B cell (primary cell): ENCODE measurements at regions not wholly inside any gene's neighbourhood (a gene's known extent, or its start where the extent isn't known, plus 50 kb on each side); places are given as distances from the start of the nearest gene placed in this dataset.

Experiments used
- EZH2 ChIP-seq: IDR thresholded peaks from 2 replicates; pipeline ENCODE4 v1.6.1; 2012; ENCODE audit warnings: borderline replicate concordance, low read depth, mild to moderate bottlenecking, moderate library complexity, low read length; ENCODE audit not compliant: insufficient read depth, poor library complexity, severe bottlenecking
- TF ChIP-seq, protein P1 (sequence below): fragments of 200-600 bp; IDR thresholded peaks from one replicate; pipeline ENCODE4 v1.8.0; 2022; ENCODE audit warnings: antibody characterized with exemption, mild to moderate bottlenecking

DNA sequence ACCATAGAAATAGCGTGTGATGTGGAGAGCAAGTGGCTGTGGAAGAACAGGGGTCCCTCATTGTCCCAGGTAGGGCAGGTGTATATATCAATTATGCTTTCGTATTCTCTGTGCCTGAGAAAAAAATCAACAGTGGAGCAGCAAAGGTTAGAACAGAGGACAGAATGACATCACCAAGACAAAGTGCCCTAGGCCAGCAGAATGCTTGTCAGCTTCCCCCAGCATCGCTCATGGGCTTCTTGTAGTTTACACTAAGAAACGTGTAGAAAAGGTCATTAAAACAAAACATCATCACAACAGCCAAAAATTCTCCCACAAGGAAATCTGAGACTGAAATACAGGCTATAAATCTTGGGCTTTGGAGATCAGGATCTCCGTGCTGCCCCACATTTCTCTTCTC, 288.0 kb downstream of the TDRD15 start:
- TF ChIP-seq, protein P1, sequence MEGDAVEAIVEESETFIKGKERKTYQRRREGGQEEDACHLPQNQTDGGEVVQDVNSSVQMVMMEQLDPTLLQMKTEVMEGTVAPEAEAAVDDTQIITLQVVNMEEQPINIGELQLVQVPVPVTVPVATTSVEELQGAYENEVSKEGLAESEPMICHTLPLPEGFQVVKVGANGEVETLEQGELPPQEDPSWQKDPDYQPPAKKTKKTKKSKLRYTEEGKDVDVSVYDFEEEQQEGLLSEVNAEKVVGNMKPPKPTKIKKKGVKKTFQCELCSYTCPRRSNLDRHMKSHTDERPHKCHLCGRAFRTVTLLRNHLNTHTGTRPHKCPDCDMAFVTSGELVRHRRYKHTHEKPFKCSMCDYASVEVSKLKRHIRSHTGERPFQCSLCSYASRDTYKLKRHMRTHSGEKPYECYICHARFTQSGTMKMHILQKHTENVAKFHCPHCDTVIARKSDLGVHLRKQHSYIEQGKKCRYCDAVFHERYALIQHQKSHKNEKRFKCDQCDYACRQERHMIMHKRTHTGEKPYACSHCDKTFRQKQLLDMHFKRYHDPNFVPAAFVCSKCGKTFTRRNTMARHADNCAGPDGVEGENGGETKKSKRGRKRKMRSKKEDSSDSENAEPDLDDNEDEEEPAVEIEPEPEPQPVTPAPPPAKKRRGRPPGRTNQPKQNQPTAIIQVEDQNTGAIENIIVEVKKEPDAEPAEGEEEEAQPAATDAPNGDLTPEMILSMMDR, result no peak
- TF ChIP-seq EZH2, result no peak
